Astrocyte of the hippocampus (primary cell): ENCODE measurements at regions not wholly inside any gene's neighbourhood (a gene's known extent, or its start where the extent isn't known, plus 50 kb on each side); places are given as distances from the start of the nearest gene placed in this dataset.
"Not testable (repeated sequence)": the region's sequence is repeated elsewhere in the genome, so short reads cannot be mapped to it uniquely, and the experiment has no call there.

Experiments
- DNase-seq: peaks from one replicate; pipeline ENCODE4 v3.0.0; 2011; ENCODE audit warnings: low read depth, low spot score

DNA sequence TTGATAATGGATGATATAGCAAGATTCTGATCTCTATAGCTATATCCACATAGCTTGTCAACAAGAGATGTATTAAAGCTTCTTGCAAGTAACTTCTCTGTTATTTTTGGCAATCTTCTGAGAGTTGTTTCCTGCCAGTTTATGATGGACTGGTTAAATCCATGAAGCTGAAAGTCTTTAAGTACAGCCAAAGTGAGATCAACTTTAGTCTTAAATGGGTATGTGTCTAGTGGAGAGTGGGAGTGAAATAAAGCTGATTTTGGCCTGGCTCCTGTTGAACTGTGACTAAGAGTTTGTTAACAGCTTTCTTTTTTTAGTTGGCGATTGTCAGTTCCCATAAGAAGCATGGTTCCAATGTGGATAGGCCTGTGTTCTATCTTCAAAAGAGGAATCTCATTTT is 350.9 kb upstream of the PCSK5 start:
- DNase-seq = peak; percentile 42

DNA sequence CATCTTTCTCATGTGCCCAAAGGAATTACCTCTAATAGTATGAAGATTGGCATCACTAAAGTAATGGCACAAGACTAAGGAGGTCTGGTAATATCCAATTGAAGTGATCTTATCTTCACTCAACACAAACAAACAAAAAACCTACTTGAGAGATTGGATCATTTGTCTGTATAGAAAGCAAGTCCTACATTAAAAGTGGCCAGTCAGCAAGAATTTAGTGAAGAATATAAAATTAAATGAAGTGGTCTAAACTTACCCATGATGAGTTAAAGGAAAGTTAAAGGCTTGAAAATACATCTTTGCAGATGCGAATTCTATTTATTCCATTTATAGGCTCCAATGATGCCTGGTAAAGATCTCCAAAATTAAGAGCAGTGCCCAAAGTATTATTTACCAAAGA is 350.3 kb upstream of the PCSK5 start:
- no peak for DNase-seq

DNA sequence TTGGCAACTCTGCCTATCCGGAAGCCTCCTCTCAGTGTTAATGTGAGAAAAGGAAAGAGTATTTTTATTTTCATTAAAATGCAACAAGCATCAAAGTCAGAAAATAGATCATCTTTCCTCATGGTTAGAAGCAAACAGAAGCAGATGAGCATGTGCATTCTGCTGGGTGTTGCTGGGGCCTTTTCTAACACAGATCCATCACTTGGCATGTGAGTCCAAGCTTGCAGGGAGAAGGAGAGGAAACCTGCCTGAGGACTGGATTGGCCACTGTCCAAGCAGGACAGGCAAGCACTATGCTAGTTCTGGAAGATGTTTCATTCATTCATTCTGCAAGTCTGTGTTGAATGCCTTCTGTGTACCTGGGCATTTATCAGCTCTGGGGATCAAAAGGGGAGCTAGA is 348.7 kb upstream of the PCSK5 start:
- DNase-seq = no peak

DNA sequence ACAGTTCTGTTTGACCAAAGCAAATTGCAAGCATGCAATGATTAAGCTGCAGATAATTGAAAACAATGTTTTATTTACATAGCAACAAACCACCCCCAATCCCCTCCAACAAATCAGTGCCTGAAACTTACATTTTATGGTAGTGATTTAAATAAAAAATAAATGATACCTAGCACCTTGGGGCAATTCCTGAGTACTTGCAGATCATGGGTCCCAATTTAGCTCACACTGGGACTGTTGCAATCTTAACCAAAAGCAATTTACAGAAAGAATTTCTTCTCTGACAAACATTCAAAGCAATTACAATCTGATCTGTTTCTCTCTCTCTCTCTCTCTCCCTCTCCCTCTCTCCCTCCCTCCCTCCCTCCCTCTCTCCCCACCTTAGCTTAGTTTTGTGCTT is 345.7 kb upstream of the PCSK5 start:
- DNase-seq = no peak

DNA sequence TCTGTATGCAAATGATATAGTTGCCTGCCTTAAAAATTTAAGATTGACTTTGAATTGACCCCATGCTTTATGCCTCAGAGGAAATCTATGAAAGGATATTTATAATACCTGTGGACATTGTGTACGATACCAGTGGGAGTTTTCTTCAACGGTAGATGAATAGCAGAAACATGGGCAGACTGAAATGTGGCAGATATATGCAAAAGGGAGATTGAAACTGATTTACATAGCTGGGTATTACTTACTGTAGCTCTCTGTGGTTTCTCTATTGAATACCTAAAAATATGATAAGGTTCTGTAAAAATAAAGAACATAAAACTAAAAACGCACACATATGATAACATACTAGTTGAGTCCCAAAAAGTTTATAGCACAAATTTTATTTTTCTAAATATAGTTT is 345.2 kb upstream of the PCSK5 start:
- no peak for DNase-seq

DNA sequence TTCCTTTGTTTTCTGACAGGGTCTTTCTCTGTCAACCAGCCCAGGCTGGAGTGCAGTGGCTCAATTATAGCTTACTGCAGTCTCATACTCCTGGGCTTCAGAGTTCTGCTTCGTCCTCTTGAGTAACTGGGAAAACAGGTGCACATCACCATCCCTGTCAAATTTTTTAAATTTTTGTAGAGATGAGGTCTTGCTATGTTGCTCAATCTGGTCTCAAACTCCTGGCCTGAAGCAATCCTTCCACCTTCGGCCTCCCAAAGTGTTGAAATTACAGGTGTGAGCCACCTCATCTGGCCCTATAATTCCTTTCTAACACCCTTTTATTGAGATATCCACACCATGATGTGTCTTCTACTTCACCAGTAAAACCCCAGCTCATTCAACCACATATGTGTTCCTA is 341.6 kb upstream of the PCSK5 start:
- DNase-seq = no peak

DNA sequence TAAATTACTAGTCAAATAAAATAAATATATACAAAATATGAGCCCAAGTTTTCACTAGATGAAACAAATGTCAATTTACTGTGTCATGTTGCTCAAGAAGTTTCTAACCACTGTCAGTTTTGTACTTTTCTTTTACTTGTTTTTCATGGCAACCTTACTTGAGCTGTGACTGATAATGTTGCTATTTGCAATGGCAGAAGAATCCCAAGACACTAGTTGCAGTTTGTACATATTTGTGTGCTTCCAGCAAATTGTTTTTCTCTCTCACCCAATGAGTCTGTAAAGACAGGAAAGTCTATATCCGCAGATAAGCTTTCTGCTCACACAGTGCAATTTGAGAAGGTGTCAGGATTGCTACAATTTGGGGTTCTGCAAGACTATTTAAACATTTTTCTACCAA is 338.6 kb upstream of the PCSK5 start:
- DNase-seq = peak; percentile 43

DNA sequence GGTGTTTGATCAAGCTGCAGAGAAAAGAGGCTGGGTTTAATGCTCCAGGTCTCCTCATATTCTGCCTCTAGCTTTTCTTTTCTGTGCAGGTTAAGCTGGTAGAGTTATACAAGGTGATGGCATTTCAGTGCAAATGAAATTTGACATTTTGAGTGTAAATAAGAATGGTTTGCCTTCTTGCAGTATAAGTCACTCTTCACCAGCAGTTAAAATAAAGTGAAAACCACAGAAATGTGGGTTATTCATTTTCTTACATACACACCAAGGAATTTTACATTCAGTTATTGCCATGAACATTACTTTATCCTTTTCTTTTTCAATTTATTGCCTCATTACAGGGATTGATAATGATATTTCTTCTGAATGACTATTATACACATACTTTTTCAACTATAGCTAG is 337.5 kb upstream of the PCSK5 start:
- DNase-seq = peak; percentile 58

DNA sequence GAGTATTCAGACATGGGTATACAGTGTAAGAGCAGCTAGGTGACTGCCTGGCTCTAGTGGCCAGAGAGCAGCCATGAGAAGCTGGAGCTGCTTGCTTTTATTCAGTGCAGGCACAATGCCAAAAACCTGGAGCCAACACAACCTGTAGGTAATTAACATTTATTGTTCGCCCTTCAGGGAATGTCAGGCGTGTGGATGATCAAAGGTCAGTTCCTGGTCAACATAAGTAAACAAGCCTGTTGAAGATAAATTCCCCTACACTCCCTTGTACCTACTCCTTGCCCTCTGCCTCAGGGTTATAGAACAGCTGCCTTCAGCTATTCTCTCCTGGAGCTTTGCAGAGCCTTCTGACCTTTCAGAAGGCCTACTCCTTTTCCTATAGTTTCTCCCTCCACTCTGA is 323.7 kb upstream of the PCSK5 start:
- not testable (repeated sequence) for DNase-seq

DNA sequence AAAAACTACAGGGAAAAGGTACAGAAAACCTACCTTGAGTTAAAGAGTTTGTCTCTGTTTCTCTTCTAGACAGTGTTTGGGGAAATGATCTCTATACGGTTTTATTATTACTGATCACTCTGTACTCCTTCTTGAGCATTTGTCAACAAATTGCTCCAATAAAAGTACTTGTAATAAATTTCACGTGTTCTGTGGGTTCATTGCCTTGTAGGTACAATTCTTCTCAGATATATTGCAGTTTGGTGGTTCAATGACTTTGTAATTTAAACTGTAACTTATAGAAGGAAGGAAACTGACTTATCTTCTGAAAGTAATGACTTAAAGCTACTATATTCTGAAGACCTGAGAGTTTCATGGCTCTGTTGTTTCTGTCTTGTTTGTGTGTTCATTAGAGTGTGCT is 319.9 kb upstream of the PCSK5 start:
- no peak for DNase-seq

DNA sequence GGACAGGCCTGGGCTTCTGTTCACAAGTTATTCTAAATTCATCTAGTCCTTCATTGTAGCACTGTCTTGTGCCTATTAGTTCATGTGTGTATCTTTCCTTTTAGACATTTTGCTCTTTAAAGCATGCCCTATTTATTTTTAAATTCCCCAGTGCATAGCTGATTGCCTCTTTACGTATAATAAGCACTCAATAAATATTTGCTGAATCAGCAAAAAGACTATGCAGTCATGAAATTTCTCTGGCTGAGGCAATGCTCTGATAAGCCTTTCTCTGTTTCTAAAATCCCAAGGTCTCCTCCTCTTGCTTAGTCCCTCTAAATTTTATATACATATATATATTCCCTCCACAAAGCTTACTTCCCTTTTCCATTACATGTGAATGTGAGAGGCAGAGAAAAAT is 315.9 kb upstream of the PCSK5 start:
- no peak for DNase-seq

DNA sequence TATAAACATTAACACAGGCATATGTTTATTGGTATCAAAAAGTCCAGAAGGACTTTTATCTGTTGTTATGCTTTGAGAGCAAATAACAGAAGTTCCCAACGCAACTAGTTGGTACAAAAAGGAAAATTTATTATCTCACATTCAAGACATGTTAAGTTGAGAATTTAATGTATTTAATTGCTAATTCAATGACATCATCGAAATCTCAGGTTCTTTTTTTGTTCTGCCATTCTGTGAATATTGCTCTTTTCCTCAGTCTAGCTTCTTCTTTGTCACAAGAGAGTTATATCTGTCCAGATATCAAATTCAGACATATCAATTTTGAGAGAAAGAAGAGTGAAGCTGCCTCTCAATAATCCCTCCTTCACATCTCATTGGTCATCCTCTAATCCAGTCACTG is 307.6 kb upstream of the PCSK5 start:
- no peak for DNase-seq

DNA sequence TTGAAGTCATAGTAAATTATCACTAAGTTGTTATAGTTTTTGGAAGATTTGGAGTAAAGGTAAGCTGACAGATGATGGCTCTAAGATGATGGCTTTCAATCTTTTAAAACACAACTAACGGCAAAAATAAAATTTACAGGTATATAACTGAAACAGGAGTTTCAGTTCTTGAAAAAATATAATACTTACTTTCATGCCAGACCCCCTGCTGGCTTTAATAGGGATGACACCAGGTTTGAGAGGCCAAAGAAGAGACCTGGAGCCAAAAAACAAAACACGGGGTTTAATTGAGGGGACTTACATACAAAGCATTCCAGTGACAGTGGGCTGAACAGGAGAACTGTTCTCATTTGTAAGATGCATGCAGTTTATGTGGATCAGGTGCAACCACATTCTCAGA is 301.7 kb upstream of the PCSK5 start:
- DNase-seq = no peak

DNA sequence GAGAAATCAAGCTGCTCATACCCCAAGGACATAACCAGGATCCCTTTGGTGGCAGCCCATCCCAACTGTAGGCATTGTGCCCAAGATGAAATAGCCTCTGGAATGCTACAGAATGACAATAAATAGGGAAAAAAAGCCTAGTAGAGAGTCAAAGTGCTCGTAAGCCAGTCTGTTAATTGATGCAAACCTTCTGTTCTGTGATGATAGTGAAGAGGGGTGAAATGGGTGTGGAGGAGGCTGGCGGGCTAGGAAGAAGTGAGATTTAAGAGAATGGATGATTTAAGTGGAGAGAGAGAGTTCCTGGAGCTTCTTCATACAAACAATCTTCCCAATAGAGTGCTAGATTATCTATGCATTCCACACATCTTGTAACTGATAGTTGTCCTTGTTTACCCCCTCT is 301.0 kb upstream of the PCSK5 start:
- DNase-seq = no peak

DNA sequence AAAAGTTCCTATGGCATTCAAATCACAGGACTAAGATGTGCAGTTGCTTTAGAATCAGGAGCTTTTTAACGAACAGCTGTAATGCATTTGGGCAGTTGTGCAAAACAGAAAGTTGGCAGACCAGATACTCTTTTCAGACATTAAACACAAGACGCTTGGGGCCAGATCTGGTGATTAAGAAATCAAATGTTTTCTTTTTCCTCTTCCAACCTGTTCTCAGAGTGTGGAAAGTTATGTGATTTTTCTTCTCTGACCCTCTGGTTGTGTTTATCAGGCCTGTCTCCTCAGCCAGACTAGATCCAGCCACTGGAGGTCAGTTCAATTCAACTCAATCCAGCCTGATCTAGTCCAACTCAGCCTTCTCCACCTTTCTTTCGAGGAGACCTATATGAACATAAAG is 298.5 kb upstream of the PCSK5 start:
- DNase-seq = peak; percentile 2

DNA sequence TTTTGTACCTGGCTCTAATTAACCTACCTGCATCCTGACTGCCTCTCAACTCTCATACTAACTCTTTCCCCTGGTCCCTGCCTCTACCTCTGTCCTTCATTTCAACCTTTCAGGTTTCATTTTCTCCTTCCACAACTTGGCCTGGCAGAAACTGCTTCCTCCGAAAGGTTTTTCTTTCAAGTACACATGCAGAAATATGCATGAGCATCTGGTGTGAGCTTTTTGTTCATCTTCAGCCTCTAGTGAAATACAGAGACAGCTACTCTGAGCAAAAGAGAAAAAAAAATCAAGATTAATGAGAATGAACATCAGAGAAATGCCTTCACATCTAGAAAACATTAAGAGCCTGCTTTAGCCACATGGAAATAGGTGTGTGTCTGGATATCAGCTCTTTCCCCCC is 297.9 kb upstream of the PCSK5 start:
- no peak for DNase-seq

DNA sequence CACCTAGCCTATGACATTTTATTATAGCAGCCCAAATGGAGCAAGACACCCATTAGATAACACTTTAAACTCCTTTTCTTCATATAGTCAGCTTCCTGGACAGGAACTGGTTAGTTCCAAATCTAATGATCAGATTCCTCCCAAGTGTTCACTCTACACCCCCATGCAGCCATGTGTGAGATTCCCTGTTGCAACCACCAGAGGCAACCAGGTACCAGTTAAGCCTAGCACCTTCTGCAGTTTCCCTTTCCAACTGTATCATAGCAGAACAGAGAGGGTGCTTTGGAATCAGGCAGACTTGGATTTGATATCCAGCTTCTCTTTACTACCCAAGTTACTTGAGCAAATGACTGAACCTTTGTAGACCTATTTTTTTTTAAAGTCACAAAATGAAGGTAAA is 296.6 kb upstream of the PCSK5 start:
- DNase-seq = no peak

DNA sequence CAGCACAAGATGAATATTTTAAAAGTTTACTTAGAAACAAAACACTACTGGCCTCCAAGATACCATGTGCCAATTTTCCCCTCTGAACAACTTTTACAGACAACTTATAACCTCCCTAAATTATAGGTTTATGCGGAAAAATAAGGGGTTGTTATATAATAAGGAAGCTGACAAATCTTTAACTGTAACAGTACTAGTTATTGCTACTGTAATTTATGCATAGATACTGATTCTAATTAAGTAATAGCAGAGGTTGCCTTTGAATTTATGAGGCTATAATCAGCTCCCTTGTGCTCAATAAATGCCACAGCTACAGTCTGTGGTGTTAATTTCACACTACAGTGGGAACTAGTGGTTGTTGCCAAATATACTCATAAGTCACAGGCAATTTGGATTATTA is 291.3 kb upstream of the PCSK5 start:
- DNase-seq = no peak

DNA sequence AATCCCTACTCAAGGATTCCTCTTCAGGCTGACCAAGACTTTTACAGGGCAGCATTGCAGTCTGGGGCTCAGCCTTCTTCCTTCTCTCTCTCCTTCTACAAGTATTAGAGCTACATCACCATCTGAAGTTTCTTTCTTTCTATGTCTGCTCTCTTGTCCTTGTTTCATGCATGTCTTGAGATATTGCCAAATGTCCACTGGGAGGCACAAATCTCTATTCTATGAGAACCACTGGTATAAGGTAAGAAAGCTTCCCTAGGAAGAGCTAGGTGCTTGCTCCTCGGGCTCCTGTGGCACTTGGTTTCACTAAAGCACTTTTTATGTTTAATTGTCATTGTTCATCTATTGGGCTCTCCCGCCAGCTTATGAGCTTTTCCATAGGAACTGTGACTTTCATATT is 289.2 kb upstream of the PCSK5 start:
- DNase-seq = no peak

DNA sequence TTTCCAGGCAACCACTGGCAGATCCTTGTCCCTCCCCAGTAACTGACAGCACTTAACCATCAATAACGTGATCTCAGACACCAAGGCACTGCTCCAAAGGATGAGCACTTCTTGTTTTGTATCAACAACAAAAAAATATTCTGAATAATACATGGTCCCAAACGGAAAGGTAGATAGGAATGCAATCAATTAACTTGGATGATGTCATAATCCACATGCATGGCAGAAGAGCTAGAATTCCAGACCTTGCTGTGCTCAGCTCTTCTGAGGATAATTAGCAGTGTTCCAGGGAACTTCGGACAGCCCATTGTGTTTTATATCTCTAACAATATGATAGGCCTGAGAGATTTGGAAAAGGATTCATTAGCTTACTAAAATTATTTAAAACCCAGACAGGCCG is 288.4 kb upstream of the PCSK5 start:
- DNase-seq = no peak

DNA sequence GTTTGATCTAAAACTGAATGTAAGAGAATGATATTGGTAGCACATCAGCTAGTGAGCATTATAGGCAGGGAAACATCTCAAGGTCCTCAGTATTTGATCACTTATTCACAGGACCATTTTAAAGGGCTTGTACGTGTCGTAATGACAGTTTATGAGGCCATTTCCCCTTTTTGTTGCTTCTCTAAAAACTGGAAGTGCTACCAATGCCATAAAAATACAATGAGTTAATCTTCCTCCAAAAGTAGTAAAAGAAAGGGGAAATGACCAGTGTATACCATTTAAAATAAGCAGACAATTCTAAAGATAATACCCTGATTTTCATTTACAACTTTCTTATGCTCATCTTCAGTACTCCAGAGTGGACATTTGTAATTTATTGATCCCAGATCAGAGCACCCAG is 285.8 kb upstream of the PCSK5 start:
- no peak for DNase-seq

DNA sequence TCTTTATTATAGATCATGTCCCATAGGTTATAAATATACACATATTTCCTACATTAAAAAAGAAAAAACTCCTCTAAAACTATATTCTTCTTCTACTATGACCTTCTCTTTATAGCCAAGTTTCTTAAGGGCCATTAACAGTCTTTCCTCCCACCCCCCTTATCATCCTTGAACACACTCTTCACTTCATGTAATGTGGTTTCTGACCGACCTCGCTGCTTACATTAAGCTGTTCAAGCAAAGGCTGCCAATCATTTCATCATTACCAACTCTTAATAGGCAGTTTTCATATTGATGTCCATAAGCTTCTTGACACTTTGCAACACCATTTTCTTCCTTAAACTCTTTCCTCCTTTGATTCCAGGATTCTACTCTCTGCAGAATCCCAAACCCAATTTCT is 283.0 kb upstream of the PCSK5 start:
- no peak for DNase-seq

DNA sequence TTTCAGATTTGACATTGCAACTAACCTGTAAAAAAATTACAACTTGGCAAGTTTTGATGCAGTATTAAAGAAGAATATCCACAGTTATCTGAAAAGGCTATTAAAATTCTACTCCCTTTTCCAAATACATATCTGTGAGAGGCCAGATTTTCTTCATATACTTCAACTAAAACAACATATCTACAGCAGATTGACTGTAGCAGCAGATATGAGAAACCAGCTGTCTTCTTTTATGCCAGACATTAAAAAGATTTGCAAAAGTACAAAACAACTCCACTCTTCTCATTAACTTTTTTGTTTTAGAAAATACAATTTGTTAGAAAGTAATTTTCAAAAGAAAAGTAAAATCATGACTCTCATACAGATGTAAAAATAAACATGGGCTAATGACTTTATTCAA is 281.1 kb upstream of the PCSK5 start:
- DNase-seq = no peak

DNA sequence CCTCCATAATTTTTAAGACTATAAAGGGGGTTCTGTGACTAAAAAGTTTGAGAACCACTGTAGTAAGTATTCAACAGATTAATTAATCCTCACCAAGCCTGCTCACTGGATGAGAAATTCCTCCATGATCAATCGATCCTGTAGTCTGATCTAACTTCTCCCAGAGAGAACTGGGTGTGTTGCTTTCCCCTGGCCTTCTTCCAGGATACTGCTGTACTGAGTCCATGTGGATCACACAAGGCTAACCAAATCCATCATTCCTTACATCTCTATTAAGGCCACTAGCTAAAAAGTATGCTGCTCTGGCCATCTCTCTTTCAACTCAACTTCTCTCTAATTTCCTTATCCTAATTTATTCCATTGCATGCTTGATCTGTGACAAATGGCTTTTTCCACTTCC is 280.2 kb upstream of the PCSK5 start:
- peak; percentile 34 for DNase-seq

DNA sequence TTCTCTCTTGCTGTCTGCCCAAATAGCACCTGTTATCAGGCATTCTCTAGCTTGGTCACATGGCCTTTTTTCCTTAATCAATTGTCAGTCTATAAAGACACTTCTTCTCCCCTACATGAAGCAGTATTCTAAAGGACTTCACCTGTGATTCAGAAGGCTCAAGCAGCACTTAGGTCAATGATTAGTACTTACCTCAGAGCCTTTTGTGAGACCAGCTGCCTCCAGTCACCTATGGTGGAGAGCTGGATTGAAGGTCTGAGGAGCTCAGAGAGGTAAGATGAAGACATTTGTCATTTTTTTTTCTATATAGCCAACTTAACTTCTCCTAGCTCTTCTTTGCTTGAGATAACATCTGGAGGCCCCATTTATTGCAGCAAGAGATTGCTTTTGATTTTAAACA is 278.3 kb upstream of the PCSK5 start:
- no peak for DNase-seq
